Large intestine (tissue), 3 donors: ENCODE measurements at regions not wholly inside any gene's neighbourhood (a gene's known extent, or its start where the extent isn't known, plus 50 kb on each side); places are given as distances from the start of the nearest gene placed in this dataset.
A peak's percentile ranks its signal among the peaks of the same experiment; 100 is the strongest.
"Not testable (repeated sequence)": the region's sequence is repeated elsewhere in the genome, so short reads cannot be mapped to it uniquely, and the experiment has no call there.

ENCODE experiments used
- DNase-seq, 2 donors: peaks; one replicate each; pipeline versions ENCODE4 v3.0.0 to v3.0.0-alpha.2; 2013
- H3K27ac ChIP-seq: one replicate; pipeline ENCODE4 v1.5.1; 2013; ENCODE audit warnings: low read length
- H3K27me3 ChIP-seq: 2 replicates; pipeline ENCODE4 v1.6.1; 2013; ENCODE audit warnings: low read length; ENCODE audit not compliant: control insufficient read depth, insufficient read depth
- H3K36me3 ChIP-seq: 2 replicates; pipeline ENCODE4 v1.6.1; 2013; ENCODE audit warnings: low read length; ENCODE audit not compliant: control insufficient read depth, insufficient read depth
- H3K4me1 ChIP-seq: one replicate; pipeline ENCODE4 v1.6.1; 2013; ENCODE audit warnings: low read length; ENCODE audit not compliant: control insufficient read depth, insufficient read depth
- H3K4me3 ChIP-seq: one replicate; pipeline ENCODE4 v1.5.1; 2013; ENCODE audit warnings: low read length
- H3K9me3 ChIP-seq: one replicate; pipeline ENCODE4 v1.6.1; 2013; ENCODE audit warnings: mild to moderate bottlenecking, low read depth, low read length, moderate library complexity; ENCODE audit not compliant: control insufficient read depth
- WGBS: methylation state at CpG from one replicate; pipeline ENCODE4 v1.1.5; 2013; ENCODE audit warnings: low lambda C conversion rate; ENCODE audit not compliant: insufficient coverage; 5-methylcytosine and 5-hydroxymethylcytosine counted together

- no CpG with 5 or more reads among the region's 30 CpGs for WGBS
- not testable (repeated sequence) for H3K27me3 ChIP-seq, DNase-seq, H3K4me3 ChIP-seq, H3K9me3 ChIP-seq, H3K36me3 ChIP-seq, H3K27ac ChIP-seq, H3K4me1 ChIP-seq
Observed at GRCh38 chr6:27826612-27826985, 85.6 kb downstream of the OR2B2 start.

GRCh38 chr6:27825848-27826611 is 86.2 kb downstream of the OR2B2 start:
- H3K4me3 ChIP-seq, H3K4me1 ChIP-seq, H3K27me3 ChIP-seq, H3K27ac ChIP-seq, DNase-seq, H3K36me3 ChIP-seq, H3K9me3 ChIP-seq: not testable (repeated sequence)
- whole genome bisulfite sequencing, result no CpG with 5 or more reads among the region's 15 CpGs

- peak overlapping the region; percentile 97 for H3K27ac ChIP-seq
- peaks cover 7% of the 10 kb centered on the region for H3K9me3 ChIP-seq
- no peaks in the 10 kb centered on the region for H3K27me3 ChIP-seq
- H3K4me1 ChIP-seq, result peaks cover 5% of the 10 kb centered on the region
- H3K4me3 ChIP-seq, result peak overlapping the region; percentile 90
- 49% methylated on average over 3 of the region's 7 CpGs for WGBS
- H3K36me3 ChIP-seq, result no peaks in the 10 kb centered on the region
- peak in 1 of 2 donors; percentile 52 for DNase-seq
Observed at GRCh38 chr6:27825025-27825793, 87.0 kb downstream of the OR2B2 start.

GRCh38 chr6:27824211-27825024 is 87.8 kb downstream of the OR2B2 start:
- DNase-seq, result peak in 1 of 2 donors; percentile 67
- H3K36me3 ChIP-seq, H3K9me3 ChIP-seq, H3K4me1 ChIP-seq, H3K27me3 ChIP-seq: not testable (repeated sequence)
- Histone ChIP-seq H3K27ac (peak overlapping the region; percentile 97), H3K4me3 (peak overlapping the region; percentile 90)
- WGBS, result no CpG with 5 or more reads among the region's 53 CpGs

- not testable (repeated sequence) for H3K36me3 ChIP-seq, H3K27me3 ChIP-seq, H3K4me1 ChIP-seq, H3K9me3 ChIP-seq
- Histone ChIP-seq H3K27ac (peak overlapping the region; percentile 91), H3K4me3 (peak overlapping the region; percentile 70)
- 0% methylated on average over 2 of the region's 31 CpGs for WGBS
- peak in 1 of 2 donors; percentile 80 for DNase-seq
Observed at GRCh38 chr6:27823714-27824210, 88.4 kb downstream of the OR2B2 start.

GRCh38 chr6:27816906-27817305 is 95.3 kb downstream of the OR2B2 start:
- DNase-seq, result no peak
- Histone ChIP-seq H3K27me3 (no peaks in the 10 kb centered on the region), H3K9me3 (no peaks in the 10 kb centered on the region), H3K36me3 (no peaks in the 10 kb centered on the region), H3K4me3 (no peak overlapping the region), H3K27ac (no peak overlapping the region), H3K4me1 (peaks cover 6% of the 10 kb centered on the region)
- no CpG with 5 or more reads among the region's 3 CpGs for WGBS

GRCh38 chr6:27814665-27815424 is 97.4 kb downstream of the OR2B2 start:
- 0% methylated on average over 1 of the region's 40 CpGs for WGBS
- H3K27ac ChIP-seq, result peak overlapping the region; percentile 91
- DNase-seq, result peak; percentile 94 to 97
- no peaks in the 10 kb centered on the region for H3K9me3 ChIP-seq
- H3K4me1 ChIP-seq, result peaks cover 13% of the 10 kb centered on the region
- H3K27me3 ChIP-seq, result no peaks in the 10 kb centered on the region
- H3K4me3 ChIP-seq, result peak overlapping the region; percentile 76
- H3K36me3 ChIP-seq, result no peaks in the 10 kb centered on the region

DNA sequence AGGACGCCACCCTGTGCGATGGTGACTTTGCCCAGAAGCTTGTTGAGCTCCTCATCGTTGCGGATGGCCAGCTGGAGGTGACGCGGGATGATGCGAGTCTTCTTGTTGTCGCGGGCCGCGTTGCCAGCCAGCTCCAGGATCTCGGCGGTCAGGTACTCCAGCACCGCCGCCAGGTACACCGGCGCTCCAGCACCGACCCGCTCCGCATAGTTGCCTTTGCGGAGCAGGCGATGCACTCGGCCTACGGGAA is 97.9 kb downstream of the OR2B2 start:
- Histone ChIP-seq H3K4me3 (peak overlapping the region; percentile 76), H3K4me1 (peaks cover 13% of the 10 kb centered on the region), H3K27ac (peak overlapping the region; percentile 91)
- not testable (repeated sequence) for H3K9me3 ChIP-seq, H3K27me3 ChIP-seq, H3K36me3 ChIP-seq, DNase-seq
- WGBS, result no CpG with 5 or more reads among the region's 24 CpGs

DNA sequence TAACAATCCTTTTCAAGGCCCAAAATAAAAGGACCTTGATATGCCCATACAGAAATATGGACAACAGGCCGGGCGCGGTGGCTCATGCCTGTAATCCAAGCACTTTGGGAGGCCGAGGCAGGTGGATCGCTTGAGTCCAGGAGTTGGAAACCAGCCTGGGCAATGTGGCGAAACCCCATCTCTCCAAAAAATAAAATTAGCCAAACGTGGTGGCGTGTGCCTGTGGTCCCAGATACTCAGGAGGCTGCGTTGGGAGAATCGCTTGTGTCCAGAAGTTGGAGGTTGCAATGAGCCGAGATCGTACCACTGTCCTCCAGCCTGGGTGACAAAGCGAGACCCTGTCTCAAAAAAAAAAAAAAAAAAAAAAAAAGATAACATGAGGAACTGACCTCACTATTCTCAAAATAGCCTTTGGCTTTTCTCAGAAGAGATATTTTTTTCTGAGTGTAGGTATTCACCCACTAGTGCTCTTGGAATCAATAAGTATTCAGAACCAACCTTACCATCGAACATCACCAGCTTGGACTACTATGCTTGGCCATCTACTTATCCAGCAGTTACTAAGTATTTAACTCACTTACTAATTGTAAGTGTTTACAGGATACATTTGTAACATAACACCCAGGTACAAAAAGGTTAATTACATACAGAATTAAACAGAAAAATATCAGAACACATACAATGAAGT is 99.2 kb downstream of the OR2B2 start:
- H3K9me3 ChIP-seq, result no peaks in the 10 kb centered on the region
- no peak overlapping the region for H3K4me3 ChIP-seq
- H3K4me1 ChIP-seq, result peaks cover 13% of the 10 kb centered on the region
- no peaks in the 10 kb centered on the region for H3K27me3 ChIP-seq
- H3K27ac ChIP-seq, result no peak overlapping the region
- DNase-seq, result no peak
- WGBS, result no CpG with 5 or more reads among the region's 14 CpGs
- no peaks in the 10 kb centered on the region for H3K36me3 ChIP-seq
